ENCODE measurements at regions not wholly inside any gene's neighbourhood (a gene's known extent, or its start where the extent isn't known, plus 50 kb on each side); places are given as distances from the start of the nearest gene placed in this dataset.
A peak's percentile ranks its signal among the peaks of the same experiment; 100 is the strongest.

- DNase-seq: no peak
Observed at GRCh38 chr21:24045373-24045772, 1561.9 kb downstream of the MRPL39 start.

GRCh38 chr21:24042687-24043086 lies 1564.6 kb downstream of the MRPL39 start:
- DNase-seq: no peak

- DNase-seq: no peak
Observed at GRCh38 chr21:24032709-24033232, 1574.5 kb downstream of the MRPL39 start.

- no peak for DNase-seq
Observed at GRCh38 chr21:24027396-24027795, 1579.9 kb downstream of the MRPL39 start.

DNA sequence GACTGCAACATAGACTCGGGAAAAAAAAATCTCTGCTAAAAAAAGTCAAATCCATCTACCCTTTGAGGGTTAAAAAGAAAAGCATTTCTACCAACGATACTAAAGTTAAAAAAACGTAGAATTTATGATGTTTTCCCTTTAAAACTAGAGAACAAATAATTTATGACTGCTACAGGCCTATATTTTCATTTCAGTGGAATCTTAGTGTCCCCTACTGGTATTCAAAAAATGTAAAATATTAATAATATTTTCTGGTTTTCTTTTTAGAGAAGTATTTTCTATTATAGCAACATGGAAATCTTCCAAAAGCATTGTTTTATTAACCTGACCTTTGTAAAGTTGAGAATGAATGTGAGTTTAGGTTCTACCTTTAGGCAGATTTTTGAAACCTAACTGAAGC lies 1582.2 kb downstream of the MRPL39 start:
- no peak for DNase-seq

DNA sequence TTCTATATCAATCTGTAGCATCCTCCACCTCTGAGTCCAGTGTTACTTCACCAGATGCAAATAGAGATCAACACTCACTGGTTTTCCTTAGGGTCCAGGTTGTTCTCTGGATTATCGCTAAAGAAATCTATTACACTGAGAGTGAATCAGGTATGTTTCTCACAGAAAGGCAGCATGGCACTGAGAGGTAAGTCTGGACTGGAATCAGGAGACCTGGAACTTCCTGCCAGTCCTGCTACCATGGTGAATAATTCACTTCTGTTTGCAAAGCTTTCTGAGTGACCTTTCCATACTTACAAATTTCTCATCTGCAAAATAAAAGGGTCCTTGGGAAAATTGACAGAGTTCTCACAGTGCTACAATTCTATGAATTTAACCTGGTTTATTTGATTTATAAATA lies 1583.3 kb downstream of the MRPL39 start:
- no peak for DNase-seq

- no peak for DNase-seq
Observed at GRCh38 chr21:24023402-24023801, 1583.9 kb downstream of the MRPL39 start.

- DNase-seq: no peak
Observed at GRCh38 chr21:24014381-24014780, 1592.9 kb downstream of the MRPL39 start.

- no peak for DNase-seq
Observed at GRCh38 chr21:24011087-24011486, 1596.2 kb downstream of the MRPL39 start.

DNA sequence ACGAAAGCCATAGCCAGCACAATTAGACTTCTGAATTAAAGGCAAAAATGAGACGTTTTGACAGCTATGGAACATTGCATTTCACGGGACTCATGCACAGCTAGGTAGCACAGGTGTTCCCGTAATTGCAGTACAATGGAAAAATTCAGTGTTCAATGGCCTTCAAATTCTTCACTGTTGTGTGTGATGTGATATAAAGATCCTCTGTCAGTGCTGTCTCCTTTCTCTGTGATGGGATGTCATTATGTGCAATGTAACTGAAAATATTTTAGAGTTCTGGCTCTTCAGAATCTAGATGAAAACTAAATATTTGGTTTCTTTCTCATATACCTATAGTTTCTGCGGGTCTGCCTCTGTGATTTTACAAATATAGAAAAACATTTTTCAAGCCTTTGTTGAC lies 1599.7 kb downstream of the MRPL39 start:
- no peak for DNase-seq

DNA sequence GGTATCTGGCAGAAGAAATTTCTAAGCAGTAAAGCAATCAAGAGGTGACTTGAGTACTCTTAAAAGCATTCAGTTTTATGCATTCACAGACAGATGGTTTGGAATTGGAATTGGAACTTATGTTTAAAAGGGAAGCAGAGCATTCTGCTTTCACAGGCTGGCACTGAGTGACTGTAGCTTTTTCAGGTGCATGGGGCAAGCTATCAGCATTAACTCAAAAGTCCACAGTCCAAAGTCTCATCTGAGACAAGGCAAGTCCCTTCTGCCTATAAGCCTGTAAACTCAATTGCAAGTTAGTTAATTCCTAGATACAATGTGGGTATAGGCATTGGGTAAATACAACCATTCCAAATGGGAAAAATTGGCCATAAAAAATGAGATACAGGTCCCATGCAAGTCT lies 1620.3 kb downstream of the MRPL39 start:
- DNase-seq: no peak

GRCh38 chr21:23986214-23986613 lies 1621.1 kb downstream of the MRPL39 start:
- no peak for DNase-seq

DNA sequence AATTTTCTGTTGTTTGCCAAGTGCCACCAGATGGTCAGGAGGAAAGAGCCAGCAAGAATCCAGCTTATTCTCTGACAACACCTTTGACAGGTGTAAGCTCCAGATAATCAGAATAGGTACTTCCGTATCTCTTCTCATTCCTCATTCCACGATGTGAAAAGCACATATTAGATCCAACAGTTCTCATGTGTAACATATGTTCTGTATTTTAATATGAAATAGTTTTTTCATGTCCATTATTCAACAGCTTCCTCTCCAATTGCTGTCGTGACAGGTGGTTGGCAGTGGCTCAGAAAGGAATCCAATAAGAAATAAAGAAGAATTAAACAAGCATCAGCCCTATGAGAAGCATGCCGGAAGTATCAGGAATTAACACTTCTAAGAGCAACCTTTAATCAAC lies 1624.7 kb downstream of the MRPL39 start:
- no peak for DNase-seq

- no peak for DNase-seq
Observed at GRCh38 chr21:23977971-23978370, 1629.3 kb downstream of the MRPL39 start.

GRCh38 chr21:23968722-23969647 lies 1638.3 kb downstream of the MRPL39 start:
- DNase-seq: peak; percentile 88

GRCh38 chr21:23968008-23968407 lies 1639.3 kb downstream of the MRPL39 start:
- DNase-seq: no peak

GRCh38 chr21:23963454-23963853 lies 1643.8 kb downstream of the MRPL39 start:
- no peak for DNase-seq

- no peak for DNase-seq
Observed at GRCh38 chr21:23960769-23961168, 1646.5 kb downstream of the MRPL39 start.

- no peak for DNase-seq
Observed at GRCh38 chr21:23955135-23955843, 1652.0 kb downstream of the MRPL39 start.

DNA sequence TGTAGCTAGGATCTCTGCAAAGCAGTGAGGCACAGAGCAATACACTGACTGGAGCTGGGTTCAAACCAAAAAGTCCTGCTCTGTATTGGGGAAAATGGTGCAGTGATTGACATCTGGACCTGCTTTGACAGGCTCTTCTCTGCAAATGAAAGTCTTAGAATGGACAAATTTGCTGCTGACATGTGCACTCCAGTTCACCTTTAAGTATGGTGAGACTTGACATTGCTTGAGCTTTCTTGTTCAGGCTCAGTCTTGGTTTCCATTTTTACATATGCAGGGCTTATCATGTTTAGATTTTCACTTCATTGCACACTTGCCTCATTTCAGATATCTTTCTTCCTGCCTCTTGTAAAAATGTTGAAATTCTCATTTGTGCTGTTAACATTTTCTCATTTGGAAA lies 1655.0 kb downstream of the MRPL39 start:
- DNase-seq: no peak

- no peak for DNase-seq
Observed at GRCh38 chr21:23951251-23951650, 1656.0 kb downstream of the MRPL39 start.

GRCh38 chr21:23950344-23950743 lies 1656.9 kb downstream of the MRPL39 start:
- no peak for DNase-seq

- DNase-seq: no peak
Observed at GRCh38 chr21:23949493-23949892, 1657.8 kb downstream of the MRPL39 start.
